HG02981 (cell line): ENCODE measurements at regions not wholly inside any gene's neighbourhood (a gene's known extent, or its start where the extent isn't known, plus 50 kb on each side); places are given as distances from the start of the nearest gene placed in this dataset.

ENCODE experiments used
- ATAC-seq: cut with Tn5 transposase; IDR thresholded peaks from one replicate; pipeline ENCODE4 v1.9.1; 2021; ENCODE audit warnings: mild to moderate bottlenecking, moderate library complexity; ENCODE audit not compliant: unreplicated experiment

GRCh38 chr15:93497291-93497690 is 408.3 kb upstream of the RGMA start:
- no peak for ATAC-seq

GRCh38 chr15:93496888-93497287 is 407.9 kb upstream of the RGMA start:
- ATAC-seq, result no peak

- no peak for ATAC-seq
Observed at GRCh38 chr15:93495799-93496637, 407.0 kb upstream of the RGMA start.

GRCh38 chr15:93493172-93493571 is 404.2 kb upstream of the RGMA start:
- ATAC-seq, result no peak

GRCh38 chr15:93491291-93491690 is 402.3 kb upstream of the RGMA start:
- no peak for ATAC-seq

GRCh38 chr15:93488296-93488713 is 399.3 kb upstream of the RGMA start:
- no peak for ATAC-seq

GRCh38 chr15:93486407-93487117 is 397.6 kb upstream of the RGMA start:
- no peak for ATAC-seq

- no peak for ATAC-seq
Observed at GRCh38 chr15:93485438-93486327, 396.7 kb upstream of the RGMA start.

- no peak for ATAC-seq
Observed at GRCh38 chr15:93483923-93484322, 394.9 kb upstream of the RGMA start.

GRCh38 chr15:93482731-93483130 is 393.7 kb upstream of the RGMA start:
- no peak for ATAC-seq

GRCh38 chr15:93479715-93480114 is 390.7 kb upstream of the RGMA start:
- no peak for ATAC-seq

- ATAC-seq, result no peak
Observed at GRCh38 chr15:93478947-93479346, 389.9 kb upstream of the RGMA start.

- no peak for ATAC-seq
Observed at GRCh38 chr15:93477721-93478120, 388.7 kb upstream of the RGMA start.

GRCh38 chr15:93477188-93477587 is 388.2 kb upstream of the RGMA start:
- no peak for ATAC-seq

- no peak for ATAC-seq
Observed at GRCh38 chr15:93476491-93477177, 387.6 kb upstream of the RGMA start.

- no peak for ATAC-seq
Observed at GRCh38 chr15:93474728-93475127, 385.7 kb upstream of the RGMA start.

GRCh38 chr15:93469994-93470393 is 381.0 kb upstream of the RGMA start:
- ATAC-seq, result no peak

- peak; percentile 60 for ATAC-seq
Observed at GRCh38 chr15:93467337-93467736, 378.3 kb upstream of the RGMA start.

GRCh38 chr15:93466380-93466779 is 377.4 kb upstream of the RGMA start:
- no peak for ATAC-seq

GRCh38 chr15:93462690-93463089 is 373.7 kb upstream of the RGMA start:
- no peak for ATAC-seq

- peak; percentile 92 for ATAC-seq
Observed at GRCh38 chr15:93460717-93461116, 371.7 kb upstream of the RGMA start.
